AG04449 (cell line): ENCODE measurements at regions not wholly inside any gene's neighbourhood (a gene's known extent, or its start where the extent isn't known, plus 50 kb on each side); places are given as distances from the start of the nearest gene placed in this dataset.

Experiments used
- CTCF ChIA-PET: fragments of 350-600 bp; formaldehyde crosslinking; extraction: SDS; loops from one replicate; lab custom pipeline; 2021; ENCODE audit warnings: antibody characterized with exemption; lab: Yijun Ruan, JAX
- POLR2A ChIA-PET: fragments of 400-600, 350-600 bp; formaldehyde crosslinking; extraction: SDS; loops from one replicate; lab custom pipeline; 2020; ENCODE audit warnings: antibody characterized with exemption, inconsistent platforms; lab: Yijun Ruan, JAX
- DNase-seq: peaks from one replicate; pipeline ENCODE4 v3.0.0-alpha.2; 2010; ENCODE audit warnings: low read depth, low spot score
- H3K4me3 ChIP-seq: 2 replicates; pipeline ENCODE4 v1.5.1; 2011; ENCODE audit warnings: low read depth, mild to moderate bottlenecking, control low read depth, low read length
- CTCF ChIP-seq: IDR thresholded peaks from one replicate; pipeline ENCODE4 v1.5.1; 2011; ENCODE audit warnings: mild to moderate bottlenecking, moderate library complexity, low read length, control low read depth, inconsistent platforms; ENCODE audit not compliant: insufficient read depth; ENCODE audit errors: missing control alignments

GRCh38 chr5:33161421-33161820, 279.3 kb upstream of the TARS1 start:
- CTCF ChIA-PET: interaction anchor here (1.0 to 1.3 kb wide), 2 partner anchors 9 to 19 kb away, joined by 3 read pairs; no protein-coding TSS in a partner anchor
- TF ChIP-seq CTCF: no peak
- no peak for DNase-seq
- H3K4me3 ChIP-seq: no peak overlapping the region
- POLR2A ChIA-PET: no interaction called here

- no peak overlapping the region for H3K4me3 ChIP-seq
- DNase-seq: no peak
- TF ChIP-seq CTCF: no peak
- ChIA-PET CTCF (interaction anchor here (1.0 kb wide), 1 partner anchor 10 kb away, joined by 3 read pairs; no protein-coding TSS in a partner anchor), POLR2A (no interaction called here)
Observed at GRCh38 chr5:33162057-33162456, 278.7 kb upstream of the TARS1 start.

- POLR2A ChIA-PET: no interaction called here
- DNase-seq: no peak
- CTCF ChIA-PET: interaction anchor here (1.0 to 1.4 kb wide), 2 partner anchors 14 to 224 kb away, joined by 3 to 4 read pairs; no protein-coding TSS in a partner anchor
- TF ChIP-seq CTCF: no peak
- no peak overlapping the region for H3K4me3 ChIP-seq
Observed at GRCh38 chr5:33166522-33166921, 274.2 kb upstream of the TARS1 start.

- CTCF ChIA-PET: interaction anchor here (1.0 to 1.4 kb wide), 2 partner anchors 14 to 224 kb away, joined by 3 to 4 read pairs; no protein-coding TSS in a partner anchor
- POLR2A ChIA-PET: no interaction called here
- H3K4me3 ChIP-seq: no peak overlapping the region
- TF ChIP-seq CTCF: no peak
- no peak for DNase-seq
Observed at GRCh38 chr5:33166948-33167347, 273.8 kb upstream of the TARS1 start.

GRCh38 chr5:33167541-33167940, 273.2 kb upstream of the TARS1 start:
- no peak overlapping the region for H3K4me3 ChIP-seq
- ChIA-PET POLR2A (no interaction called here), CTCF (interaction anchor here (1.0 to 1.4 kb wide), 2 partner anchors 13 to 225 kb away, joined by 3 to 4 read pairs; no protein-coding TSS in a partner anchor)
- DNase-seq: peak; percentile 16
- no peak for TF ChIP-seq CTCF

- ChIA-PET POLR2A (no interaction called here), CTCF (no interaction called here)
- no peak overlapping the region for H3K4me3 ChIP-seq
- no peak for TF ChIP-seq CTCF
- DNase-seq: no peak
Observed at GRCh38 chr5:33170411-33170810, 270.4 kb upstream of the TARS1 start.
